Gastroesophageal sphincter (tissue), 3 donors: ENCODE measurements at regions not wholly inside any gene's neighbourhood (a gene's known extent, or its start where the extent isn't known, plus 50 kb on each side); places are given as distances from the start of the nearest gene placed in this dataset.

Experiments used
- EP300 ChIP-seq: sonication (generic); formaldehyde crosslinking; IDR thresholded peaks from one replicate; pipeline ENCODE4 v1.6.1; 2017; ENCODE audit warnings: antibody characterized with exemption, mild to moderate bottlenecking
- POLR2A ChIP-seq, 2 donors: fragments of 450-650 bp; IDR thresholded peaks; one replicate each; pipeline ENCODE4 v1.6.1; 2017; ENCODE audit warnings: antibody characterized with exemption in 2 of 2, mild to moderate bottlenecking in 2 of 2, moderate library complexity in 1 of 2
- POLR2AphosphoS5 ChIP-seq: sonication (generic); formaldehyde crosslinking; IDR thresholded peaks from one replicate; pipeline ENCODE4 v1.6.1; 2017; ENCODE audit warnings: antibody characterized with exemption
- TF ChIP-seq, protein P1 (sequence below), 4 experiments: fragments of 200-600 bp in 2 of 4; fragments of 450-650 bp in 2 of 4; sonication (generic) in 1 of 4; IDR thresholded peaks; one replicate each; pipeline ENCODE4 v1.5.1; 2017 to 2019; ENCODE audit warnings: antibody characterized with exemption in 4 of 4, mild to moderate bottlenecking in 2 of 4, moderate library complexity in 2 of 4

DNA sequence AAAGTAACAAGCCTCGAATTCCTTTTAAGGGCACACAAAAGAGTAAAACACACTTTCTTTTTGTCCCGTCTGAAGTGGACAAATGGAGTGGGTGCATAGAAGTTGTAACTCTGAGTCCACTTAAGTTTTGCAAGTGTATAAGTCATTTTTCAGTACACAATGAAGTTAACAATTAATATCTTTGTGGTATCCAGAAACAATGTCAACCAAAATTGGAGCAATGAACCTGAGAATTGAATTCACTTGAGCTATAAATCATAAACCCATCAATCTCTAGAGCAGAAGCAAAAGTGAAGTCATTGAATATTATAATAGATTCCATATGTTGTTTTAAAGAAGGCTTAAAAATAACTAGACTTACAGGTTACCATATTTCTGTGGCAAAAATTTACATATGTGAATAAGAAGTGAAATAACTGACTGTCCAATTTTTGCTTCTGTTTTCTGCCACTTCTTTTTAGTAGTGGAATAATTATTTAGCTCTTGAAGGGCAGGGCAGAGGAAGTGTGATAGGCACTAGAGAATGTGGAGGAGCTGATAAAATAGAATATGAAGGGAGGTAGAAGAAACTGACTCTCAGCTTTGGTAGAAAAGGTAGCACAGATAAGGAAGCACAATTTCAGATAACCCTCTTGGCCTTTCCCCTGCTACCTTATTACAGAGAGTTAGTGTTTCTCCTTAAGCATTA, 73.9 kb upstream of the RGL1 start:
- TF ChIP-seq EP300 (no peak), POLR2A (IDR thresholded peaks at IDR 0.05) (no peak), POLR2AphosphoS5 (no peak)
- TF ChIP-seq, protein P1, sequence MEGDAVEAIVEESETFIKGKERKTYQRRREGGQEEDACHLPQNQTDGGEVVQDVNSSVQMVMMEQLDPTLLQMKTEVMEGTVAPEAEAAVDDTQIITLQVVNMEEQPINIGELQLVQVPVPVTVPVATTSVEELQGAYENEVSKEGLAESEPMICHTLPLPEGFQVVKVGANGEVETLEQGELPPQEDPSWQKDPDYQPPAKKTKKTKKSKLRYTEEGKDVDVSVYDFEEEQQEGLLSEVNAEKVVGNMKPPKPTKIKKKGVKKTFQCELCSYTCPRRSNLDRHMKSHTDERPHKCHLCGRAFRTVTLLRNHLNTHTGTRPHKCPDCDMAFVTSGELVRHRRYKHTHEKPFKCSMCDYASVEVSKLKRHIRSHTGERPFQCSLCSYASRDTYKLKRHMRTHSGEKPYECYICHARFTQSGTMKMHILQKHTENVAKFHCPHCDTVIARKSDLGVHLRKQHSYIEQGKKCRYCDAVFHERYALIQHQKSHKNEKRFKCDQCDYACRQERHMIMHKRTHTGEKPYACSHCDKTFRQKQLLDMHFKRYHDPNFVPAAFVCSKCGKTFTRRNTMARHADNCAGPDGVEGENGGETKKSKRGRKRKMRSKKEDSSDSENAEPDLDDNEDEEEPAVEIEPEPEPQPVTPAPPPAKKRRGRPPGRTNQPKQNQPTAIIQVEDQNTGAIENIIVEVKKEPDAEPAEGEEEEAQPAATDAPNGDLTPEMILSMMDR (IDR thresholded peaks at IDR 0.05) = no peak
